ENCODE measurements at regions not wholly inside any gene's neighbourhood (a gene's known extent, or its start where the extent isn't known, plus 50 kb on each side); places are given as distances from the start of the nearest gene placed in this dataset.

DNA sequence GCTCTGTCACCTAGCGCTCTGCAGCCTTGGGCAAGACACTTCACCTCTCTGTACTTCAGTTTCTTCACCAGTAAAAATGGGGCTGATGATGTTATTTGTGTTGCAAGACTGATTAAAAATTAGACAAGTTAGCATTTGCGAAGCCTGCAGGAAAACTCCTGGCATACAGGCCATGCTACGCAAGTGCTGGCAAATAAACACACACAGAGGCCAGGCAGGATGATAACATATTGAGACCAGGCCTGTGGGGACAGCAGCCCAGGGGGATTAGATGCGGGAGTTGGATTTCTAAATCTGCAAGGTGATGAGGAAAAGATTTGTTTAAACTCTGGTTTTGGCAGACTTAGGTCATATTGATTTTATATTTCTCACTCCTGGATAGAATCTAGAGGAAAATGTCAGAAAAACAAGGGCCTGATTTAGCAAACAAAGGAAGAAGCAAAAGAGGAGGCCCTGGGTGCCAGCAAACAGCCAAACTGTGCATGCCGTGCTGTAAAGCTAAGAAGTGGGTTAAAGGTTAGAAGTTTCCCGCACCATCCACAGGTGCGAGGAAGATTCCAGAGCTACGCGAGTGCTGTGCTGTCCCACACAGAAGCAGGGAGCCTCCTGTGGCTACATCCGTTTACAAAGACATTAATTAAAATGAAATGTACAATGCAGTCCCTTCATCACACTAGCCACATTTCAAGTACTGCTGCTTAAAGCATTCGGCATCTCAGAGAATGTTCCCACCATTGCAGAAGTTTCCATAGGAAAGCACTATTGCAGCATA is 532.2 kb downstream of the NPHP4 start:
- no peak overlapping the region for H3K4me3 ChIP-seq (ENCODE audit: low read length)
- no peak for DNase-seq (ENCODE audit: low read depth)
- TF ChIP-seq, protein P1, sequence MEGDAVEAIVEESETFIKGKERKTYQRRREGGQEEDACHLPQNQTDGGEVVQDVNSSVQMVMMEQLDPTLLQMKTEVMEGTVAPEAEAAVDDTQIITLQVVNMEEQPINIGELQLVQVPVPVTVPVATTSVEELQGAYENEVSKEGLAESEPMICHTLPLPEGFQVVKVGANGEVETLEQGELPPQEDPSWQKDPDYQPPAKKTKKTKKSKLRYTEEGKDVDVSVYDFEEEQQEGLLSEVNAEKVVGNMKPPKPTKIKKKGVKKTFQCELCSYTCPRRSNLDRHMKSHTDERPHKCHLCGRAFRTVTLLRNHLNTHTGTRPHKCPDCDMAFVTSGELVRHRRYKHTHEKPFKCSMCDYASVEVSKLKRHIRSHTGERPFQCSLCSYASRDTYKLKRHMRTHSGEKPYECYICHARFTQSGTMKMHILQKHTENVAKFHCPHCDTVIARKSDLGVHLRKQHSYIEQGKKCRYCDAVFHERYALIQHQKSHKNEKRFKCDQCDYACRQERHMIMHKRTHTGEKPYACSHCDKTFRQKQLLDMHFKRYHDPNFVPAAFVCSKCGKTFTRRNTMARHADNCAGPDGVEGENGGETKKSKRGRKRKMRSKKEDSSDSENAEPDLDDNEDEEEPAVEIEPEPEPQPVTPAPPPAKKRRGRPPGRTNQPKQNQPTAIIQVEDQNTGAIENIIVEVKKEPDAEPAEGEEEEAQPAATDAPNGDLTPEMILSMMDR (IDR thresholded peaks at IDR 0.05; ENCODE audit: insufficient read depth, low read depth, low read length, missing control alignments) = no peak

DNA sequence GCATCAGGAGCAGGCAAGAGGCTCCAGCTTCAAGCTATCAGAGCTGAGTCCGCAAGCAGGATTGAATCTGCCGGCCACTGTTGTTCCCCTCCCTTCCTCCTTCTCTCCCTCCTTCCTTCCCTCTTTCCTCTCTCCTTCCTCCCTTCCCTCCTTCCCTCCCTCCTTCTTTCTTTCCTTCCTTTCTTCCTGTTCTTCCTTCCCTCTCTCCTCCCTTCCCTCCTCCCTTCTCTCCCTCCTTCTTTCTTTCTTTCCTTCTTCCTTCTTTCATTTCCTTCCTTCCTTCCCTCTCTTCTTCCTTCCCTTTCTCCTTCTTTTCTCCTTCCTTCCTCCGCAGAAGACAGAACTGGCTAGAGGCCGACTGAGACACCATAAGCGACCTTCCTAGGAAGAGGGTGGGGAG is 534.0 kb downstream of the NPHP4 start:
- no peak for DNase-seq (ENCODE audit: low read depth)
- no peak overlapping the region for H3K4me3 ChIP-seq (ENCODE audit: low read length)
- TF ChIP-seq, protein P1 (IDR thresholded peaks at IDR 0.05; ENCODE audit: insufficient read depth, low read depth, low read length, missing control alignments) = no peak

DNA sequence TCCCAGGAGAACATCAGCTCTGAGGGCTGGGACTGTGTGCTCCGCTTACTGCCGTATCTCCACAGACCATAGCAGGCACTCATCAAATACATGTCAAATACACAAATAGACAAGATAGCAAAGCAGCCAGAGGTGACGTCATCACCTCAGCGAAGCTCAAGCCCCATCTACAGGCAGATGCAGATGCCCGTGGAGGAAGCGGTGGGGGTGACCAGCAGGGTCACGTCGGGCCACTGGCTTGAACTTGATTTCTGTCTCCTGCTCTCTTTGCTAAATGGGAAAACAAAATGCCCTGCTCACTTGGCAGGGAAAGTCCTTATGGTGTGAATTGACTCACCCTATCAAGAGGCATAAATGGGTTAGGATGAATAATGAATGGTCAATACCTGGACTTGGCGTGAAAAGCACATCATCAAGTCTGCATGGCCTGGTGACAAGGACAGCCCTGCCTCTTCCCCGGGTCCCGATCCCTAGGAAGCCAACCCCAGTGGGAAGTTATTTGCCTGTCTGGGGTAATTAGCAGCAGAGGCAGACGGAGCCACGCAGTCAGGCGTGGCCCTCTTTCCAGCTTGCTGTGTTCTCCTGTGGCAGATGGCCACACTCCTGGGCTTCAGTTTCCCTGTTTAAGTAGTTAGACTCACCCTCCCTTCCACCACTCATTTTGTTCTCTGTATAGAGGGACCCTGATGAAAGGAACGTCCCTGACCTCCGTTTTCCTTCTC is 536.0 kb downstream of the NPHP4 start:
- TF ChIP-seq, protein P1 (IDR thresholded peaks at IDR 0.05; ENCODE audit: insufficient read depth, low read depth, low read length, missing control alignments) = no peak
- H3K4me3 ChIP-seq (ENCODE audit: low read length) = no peak overlapping the region
- DNase-seq (ENCODE audit: low read depth) = no peak

DNA sequence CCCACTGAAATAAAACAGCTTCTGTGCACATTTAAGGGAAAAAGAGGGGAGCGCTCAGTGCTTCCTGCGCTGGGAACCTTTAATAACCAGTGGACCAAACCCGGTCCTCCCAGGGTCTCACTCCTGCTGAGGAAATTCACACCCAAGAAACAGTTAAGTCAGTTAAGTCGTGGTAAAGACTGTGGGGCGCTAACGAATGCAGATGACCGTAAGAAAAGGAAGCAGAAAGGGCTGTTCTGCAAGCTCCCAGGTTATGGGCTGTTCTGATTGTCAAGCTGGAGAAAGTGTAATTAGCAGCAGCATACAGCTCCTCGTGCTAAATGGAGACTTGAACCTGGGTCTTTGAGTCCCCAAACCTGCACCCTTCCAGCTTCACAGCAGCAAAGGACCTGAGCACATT is 536.6 kb downstream of the NPHP4 start:
- DNase-seq (ENCODE audit: low read depth) = no peak
- no peak overlapping the region for H3K4me3 ChIP-seq (ENCODE audit: low read length)
- TF ChIP-seq, protein P1 (IDR thresholded peaks at IDR 0.05; ENCODE audit: insufficient read depth, low read depth, low read length, missing control alignments) = no peak

DNA sequence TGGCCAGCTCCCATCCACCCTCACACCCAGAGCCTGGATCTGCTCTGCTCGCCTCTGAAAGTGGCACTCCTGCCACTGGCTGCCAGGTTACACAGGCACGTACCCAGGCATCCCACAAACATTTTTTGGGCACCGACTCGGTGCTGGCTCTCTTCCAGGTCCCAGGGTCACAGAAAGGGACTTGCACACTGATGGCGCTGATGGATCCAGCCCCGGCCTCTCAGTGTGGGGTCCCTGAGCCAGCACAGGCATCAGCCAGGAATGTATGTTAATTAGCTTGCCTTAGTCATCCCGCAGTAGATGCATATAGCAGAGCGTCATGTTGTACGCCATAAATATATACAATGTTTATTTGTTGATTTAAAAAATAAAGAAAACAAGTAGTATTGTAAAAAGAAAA is 537.2 kb downstream of the NPHP4 start:
- no peak for DNase-seq (ENCODE audit: low read depth)
- TF ChIP-seq, protein P1 (IDR thresholded peaks at IDR 0.05; ENCODE audit: insufficient read depth, low read depth, low read length, missing control alignments) = no peak
- no peak overlapping the region for H3K4me3 ChIP-seq (ENCODE audit: low read length)

DNA sequence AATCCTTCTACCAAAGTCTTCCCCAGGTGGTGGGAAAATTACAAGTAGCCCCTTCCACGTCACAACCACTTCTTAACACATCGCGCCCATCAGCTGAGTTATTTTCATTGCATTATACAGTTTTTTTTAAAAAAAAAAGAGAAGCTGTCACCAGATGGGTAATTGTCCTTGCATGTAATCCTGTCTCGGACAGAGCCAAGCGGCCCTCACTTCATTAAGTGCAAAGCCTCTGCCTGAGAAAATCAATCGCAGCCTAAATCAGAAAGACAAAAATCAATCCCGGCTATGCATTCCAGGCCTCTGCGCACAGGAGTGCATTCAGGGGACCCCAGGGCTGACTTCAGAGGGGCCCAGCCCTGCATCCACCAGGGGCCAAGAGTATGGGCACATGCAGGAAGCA is 538.9 kb downstream of the NPHP4 start:
- no peak for DNase-seq (ENCODE audit: low read depth)
- TF ChIP-seq, protein P1 (IDR thresholded peaks at IDR 0.05; ENCODE audit: insufficient read depth, low read depth, low read length, missing control alignments) = no peak
- H3K4me3 ChIP-seq (ENCODE audit: low read length) = no peak overlapping the region
